B cell (primary cell): ENCODE measurements at regions not wholly inside any gene's neighbourhood (a gene's known extent, or its start where the extent isn't known, plus 50 kb on each side); places are given as distances from the start of the nearest gene placed in this dataset.

Experiments used
- ATAC-seq: fragments of 200-7000 bp; cut with Tn5 transposase; one replicate; pipeline ENCODE4 v1.10.0; 2021; ENCODE audit warnings: low read depth, mild to moderate bottlenecking, moderate number of reproducible peaks, moderate library complexity
- CTCF ChIA-PET: fragments of 350-600 bp; sonication (Branson Sonifier 250); formaldehyde crosslinking; loops from one replicate; lab custom pipeline; 2021; ENCODE audit warnings: antibody characterized with exemption, inconsistent platforms; lab: Charles Lee
- POLR2A ChIA-PET: fragments of 350-600 bp; sonication (Branson Sonifier 250); formaldehyde crosslinking; loops from one replicate; lab custom pipeline; 2021; ENCODE audit warnings: antibody characterized with exemption; lab: Charles Lee
- DNase-seq: peaks from one replicate; pipeline ENCODE4 v3.0.0; 2013
- H2AFZ ChIP-seq: 2 replicates; pipeline ENCODE4 v1.6.1; 2012; ENCODE audit warnings: mild to moderate bottlenecking, low read depth, low read length; ENCODE audit not compliant: insufficient read depth, poor library complexity, severe bottlenecking
- H3K27ac ChIP-seq, 2 donors: 1 replicate in 1 of 2; 2 replicates in 1 of 2; pipeline ENCODE4 v1.5.1; 2012 to 2013; ENCODE audit warnings: low read length in 2 of 2, mild to moderate bottlenecking in 2 of 2, moderate library complexity in 1 of 2
- H3K27me3 ChIP-seq, 4 experiments: fragments of 200-600 bp in 1 of 4; sonication (generic) in 1 of 4; replicated peaks in 1 of 4; 1 replicate in 2 of 4; 2 replicates in 2 of 4; pipeline versions ENCODE4 v1.6.1 to v1.7.0; 2013 to 2016; ENCODE audit warnings: low read length in 3 of 4, mild to moderate bottlenecking in 2 of 4, mixed read lengths in 1 of 4, moderate library complexity in 1 of 4; ENCODE audit not compliant: insufficient read depth in 4 of 4, control insufficient read depth in 3 of 4; ENCODE audit errors: control extremely low read depth in 1 of 4
- H3K36me3 ChIP-seq, 2 experiments: replicated peaks in 1 of 2; 1 replicate in 1 of 2; 2 replicates in 1 of 2; pipeline versions ENCODE4 v1.6.1 to v1.7.1; 2013; ENCODE audit warnings: low read length in 1 of 2; ENCODE audit not compliant: insufficient read depth in 2 of 2, control insufficient read depth in 1 of 2; ENCODE audit errors: control extremely low read depth in 1 of 2, extremely low read depth in 1 of 2
- H3K4me1 ChIP-seq, 2 donors: fragments of 200-600 bp in 1 of 2; sonication (generic) in 1 of 2; 1 replicate in 1 of 2; 2 replicates in 1 of 2; pipeline versions ENCODE4 v1.5.1 to v1.6.1; 2013 to 2017; ENCODE audit warnings: low read length in 2 of 2; ENCODE audit not compliant: control insufficient read depth in 2 of 2, insufficient read depth in 2 of 2
- H3K4me2 ChIP-seq: replicated peaks from 2 replicates; pipeline ENCODE3; 2012; ENCODE audit warnings: mild to moderate bottlenecking, low read depth, low read length; ENCODE audit not compliant: poor library complexity, severe bottlenecking
- H3K4me3 ChIP-seq, 5 experiments: fragments of 200-600 bp in 1 of 5; sonication (generic) in 1 of 5; 1 replicate in 3 of 5; 2 replicates in 2 of 5; pipeline versions ENCODE4 v1.5.1 to v1.7.0; 2011 to 2016; ENCODE audit warnings: low read length in 4 of 5, mild to moderate bottlenecking in 4 of 5, low read depth in 2 of 5, control low read depth in 1 of 5, moderate library complexity in 1 of 5; ENCODE audit not compliant: insufficient read depth in 1 of 5; ENCODE audit errors: control extremely low read depth in 1 of 5, extremely low read depth in 1 of 5
- H3K79me2 ChIP-seq: fragments of 200-600 bp; sonication (generic); one replicate; pipeline ENCODE4 v1.6.0; 2016; ENCODE audit warnings: low read length; ENCODE audit not compliant: control insufficient read depth, insufficient read depth
- H3K9ac ChIP-seq: fragments of 200-600 bp; sonication (generic); 2 replicates; pipeline ENCODE4 v1.6.1; 2017; ENCODE audit warnings: mild to moderate bottlenecking, low read length, moderate library complexity
- H3K9me3 ChIP-seq, 3 donors: one replicate each; pipeline versions ENCODE4 v1.6.1 to v1.7.1; 2013; ENCODE audit warnings: low read length in 2 of 3; ENCODE audit not compliant: control insufficient read depth in 2 of 3, insufficient read depth in 1 of 3; ENCODE audit errors: control extremely low read depth in 1 of 3
- H4K20me1 ChIP-seq: 2 replicates; pipeline ENCODE4 v1.6.0; 2012; ENCODE audit warnings: mild to moderate bottlenecking, low read length; ENCODE audit not compliant: insufficient read depth, control insufficient read depth, poor library complexity, severe bottlenecking
- H3K27ac Mint-ChIP-seq: one replicate; pipeline ENCODE4 v1.8.0; 2021; ENCODE audit warnings: mixed read lengths
- H3K27me3 Mint-ChIP-seq: one replicate; pipeline ENCODE4 v1.8.0; 2021; ENCODE audit warnings: mixed read lengths
- H3K4me1 Mint-ChIP-seq: one replicate; pipeline ENCODE4 v1.8.0; 2021; ENCODE audit warnings: mixed read lengths
- H3K4me3 Mint-ChIP-seq: one replicate; pipeline ENCODE4 v1.8.0; 2021; ENCODE audit warnings: mixed read lengths
- H3K9me3 Mint-ChIP-seq: one replicate; pipeline ENCODE4 v1.8.0; 2022; ENCODE audit warnings: mixed read lengths; ENCODE audit not compliant: insufficient read depth
- EZH2 ChIP-seq: IDR thresholded peaks from 2 replicates; pipeline ENCODE4 v1.6.1; 2012; ENCODE audit warnings: borderline replicate concordance, low read depth, mild to moderate bottlenecking, moderate library complexity, low read length; ENCODE audit not compliant: insufficient read depth, poor library complexity, severe bottlenecking
- WGBS: methylation state at CpG from one replicate; pipeline ENCODE4 v1.1.5; 2013; ENCODE audit warnings: missing lambda C conversion rate; ENCODE audit not compliant: insufficient coverage; 5-methylcytosine and 5-hydroxymethylcytosine counted together
- intact Hi-C: fragments of 100-400 bp; cut with micrococcal nuclease; formaldehyde crosslinking; loops from one replicate; pipeline ENCODE4 v1.10.0; 2022
- TF ChIP-seq, protein P1 (sequence below): fragments of 200-600 bp; IDR thresholded peaks from one replicate; pipeline ENCODE4 v1.8.0; 2022; ENCODE audit warnings: antibody characterized with exemption, mild to moderate bottlenecking

DNA sequence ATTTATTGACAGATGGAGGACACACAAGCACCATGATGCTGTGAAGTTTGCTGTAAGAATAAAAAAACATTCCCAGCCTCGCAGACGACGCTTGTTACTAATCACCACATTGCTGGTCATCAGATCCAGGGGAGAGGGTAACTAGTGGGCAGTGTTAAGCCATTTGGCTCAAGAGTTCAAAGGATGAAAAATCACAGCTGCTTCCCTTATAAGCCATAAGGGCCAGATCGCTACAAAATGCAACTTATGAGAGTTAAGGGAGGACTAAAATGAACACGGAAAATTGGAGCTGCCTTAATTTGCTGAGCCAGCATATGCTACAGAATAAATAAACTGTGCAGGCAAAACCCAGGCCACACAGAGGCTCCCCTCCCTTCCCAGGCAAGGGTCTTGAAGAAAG is 522.6 kb downstream of the TDRD15 start:
- WGBS: 100% methylated on average over 1 of the region's 5 CpGs
- H3K79me2 ChIP-seq: no peaks in the 10 kb centered on the region
- Mint-ChIP-seq H3K4me1 (no peaks in the 10 kb centered on the region), H3K9me3 (peaks cover 3% of the 10 kb centered on the region), H3K27me3 (no peaks in the 10 kb centered on the region), H3K27ac (no peak overlapping the region), H3K4me3 (no peak overlapping the region)
- ATAC-seq: no peak
- ChIA-PET POLR2A (no interaction called here), CTCF (no interaction called here)
- H4K20me1 ChIP-seq: no peaks in the 10 kb centered on the region
- no peak for DNase-seq
- H3K36me3 ChIP-seq: no peaks in the 10 kb centered on the region
- H3K4me2 ChIP-seq: no peak overlapping the region
- intact Hi-C loops: no loop called here
- H3K9me3 ChIP-seq: peaks cover 0 to 9% (median 0%) of the 10 kb centered on the region in 3 donors
- H3K27me3 ChIP-seq: no peaks in the 10 kb centered on the region
- H3K4me3 ChIP-seq: no peak overlapping the region
- H3K9ac ChIP-seq: no peak overlapping the region
- TF ChIP-seq, protein P1, sequence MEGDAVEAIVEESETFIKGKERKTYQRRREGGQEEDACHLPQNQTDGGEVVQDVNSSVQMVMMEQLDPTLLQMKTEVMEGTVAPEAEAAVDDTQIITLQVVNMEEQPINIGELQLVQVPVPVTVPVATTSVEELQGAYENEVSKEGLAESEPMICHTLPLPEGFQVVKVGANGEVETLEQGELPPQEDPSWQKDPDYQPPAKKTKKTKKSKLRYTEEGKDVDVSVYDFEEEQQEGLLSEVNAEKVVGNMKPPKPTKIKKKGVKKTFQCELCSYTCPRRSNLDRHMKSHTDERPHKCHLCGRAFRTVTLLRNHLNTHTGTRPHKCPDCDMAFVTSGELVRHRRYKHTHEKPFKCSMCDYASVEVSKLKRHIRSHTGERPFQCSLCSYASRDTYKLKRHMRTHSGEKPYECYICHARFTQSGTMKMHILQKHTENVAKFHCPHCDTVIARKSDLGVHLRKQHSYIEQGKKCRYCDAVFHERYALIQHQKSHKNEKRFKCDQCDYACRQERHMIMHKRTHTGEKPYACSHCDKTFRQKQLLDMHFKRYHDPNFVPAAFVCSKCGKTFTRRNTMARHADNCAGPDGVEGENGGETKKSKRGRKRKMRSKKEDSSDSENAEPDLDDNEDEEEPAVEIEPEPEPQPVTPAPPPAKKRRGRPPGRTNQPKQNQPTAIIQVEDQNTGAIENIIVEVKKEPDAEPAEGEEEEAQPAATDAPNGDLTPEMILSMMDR: no peak
- no peak for TF ChIP-seq EZH2
- H3K4me1 ChIP-seq: no peaks in the 10 kb centered on the region
- no peak overlapping the region for H2AFZ ChIP-seq
- no peak overlapping the region for H3K27ac ChIP-seq

DNA sequence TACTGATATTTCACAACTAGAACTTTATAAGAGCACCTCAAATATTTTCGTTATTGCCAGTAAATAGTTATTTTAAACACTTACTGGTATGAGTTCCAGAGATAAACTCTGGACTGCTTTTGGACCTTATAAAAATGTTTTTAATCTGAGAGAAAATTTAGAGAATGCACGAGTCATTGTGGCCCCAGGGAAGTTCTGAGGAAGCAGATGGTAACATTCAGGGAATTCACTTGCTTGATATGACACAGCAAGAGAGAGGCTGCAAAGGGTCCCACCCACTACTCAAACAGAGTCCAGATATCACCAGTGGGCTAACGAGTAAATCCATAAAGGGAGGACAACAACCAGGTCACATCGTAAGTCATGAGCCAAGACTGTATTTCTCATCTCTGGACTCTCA is 526.8 kb downstream of the TDRD15 start:
- H3K27ac Mint-ChIP-seq: no peak overlapping the region
- no peak overlapping the region for H3K4me3 Mint-ChIP-seq
- no peaks in the 10 kb centered on the region for H3K36me3 ChIP-seq
- H3K9me3 Mint-ChIP-seq: peaks cover 2% of the 10 kb centered on the region
- no peaks in the 10 kb centered on the region for H3K4me1 ChIP-seq
- H3K27ac ChIP-seq: no peak overlapping the region
- H3K4me2 ChIP-seq: no peak overlapping the region
- H3K9ac ChIP-seq: no peak overlapping the region
- H4K20me1 ChIP-seq: no peaks in the 10 kb centered on the region
- intact Hi-C loops: no loop called here
- no peak overlapping the region for H3K4me3 ChIP-seq
- DNase-seq: no peak
- peaks cover 0 to 6% (median 0%) of the 10 kb centered on the region in 3 donors for H3K9me3 ChIP-seq
- no peaks in the 10 kb centered on the region for H3K27me3 Mint-ChIP-seq
- ChIA-PET CTCF (no interaction called here), POLR2A (no interaction called here)
- TF ChIP-seq EZH2: no peak
- TF ChIP-seq, protein P1: no peak
- no peaks in the 10 kb centered on the region for H3K79me2 ChIP-seq
- H3K27me3 ChIP-seq: no peaks in the 10 kb centered on the region
- no peaks in the 10 kb centered on the region for H3K4me1 Mint-ChIP-seq
- ATAC-seq: no peak
- no peak overlapping the region for H2AFZ ChIP-seq
- 52% methylated on average over 3 of the region's 4 CpGs for WGBS
